Stimulated activated CD8-positive, alpha-beta memory T cell treated with anti-CD3 and anti-CD28 coated beads, Interleukin-15, amount 100 ng/mL, for 4 hours (primary cell): ENCODE measurements at regions not wholly inside any gene's neighbourhood (a gene's known extent, or its start where the extent isn't known, plus 50 kb on each side); places are given as distances from the start of the nearest gene placed in this dataset.
"Not testable (repeated sequence)": the region's sequence is repeated elsewhere in the genome, so short reads cannot be mapped to it uniquely, and the experiment has no call there.

Experiments
- DNase-seq, 2 donors: peaks; one replicate each; pipeline ENCODE4 v3.0.0-alpha.2; 2020; ENCODE audit warnings: low read depth in 2 of 2

GRCh38 chr20:56872620-56873458, 243.7 kb downstream of the TFAP2C start:
- no peak for DNase-seq

- DNase-seq: no peak
These were observed 244.7 kb downstream of the TFAP2C start for GRCh38 chr20:56873836-56874235.

GRCh38 chr20:56875052-56875659, 246.1 kb downstream of the TFAP2C start:
- DNase-seq: no peak

- no peak for DNase-seq
These were observed 246.7 kb downstream of the TFAP2C start for GRCh38 chr20:56875803-56876202.

GRCh38 chr20:56885521-56885920, 256.4 kb downstream of the TFAP2C start:
- no peak for DNase-seq

- no peak for DNase-seq
These were observed 260.9 kb downstream of the TFAP2C start for GRCh38 chr20:56890011-56890410.

GRCh38 chr20:56893226-56893917, 264.3 kb downstream of the TFAP2C start:
- no peak for DNase-seq

GRCh38 chr20:56896447-56896846, 267.3 kb downstream of the TFAP2C start:
- no peak for DNase-seq

GRCh38 chr20:56897318-56897957, 268.3 kb downstream of the TFAP2C start:
- DNase-seq: no peak

- DNase-seq: no peak
These were observed 268.8 kb downstream of the TFAP2C start for GRCh38 chr20:56897958-56898349.

- DNase-seq: no peak
These were observed 270.4 kb downstream of the TFAP2C start for GRCh38 chr20:56899506-56899905.

- no peak for DNase-seq
These were observed 271.1 kb downstream of the TFAP2C start for GRCh38 chr20:56900252-56900651.

GRCh38 chr20:56903421-56903820, 274.3 kb downstream of the TFAP2C start:
- no peak for DNase-seq

GRCh38 chr20:56903858-56904257, 274.8 kb downstream of the TFAP2C start:
- DNase-seq: no peak

- DNase-seq: no peak
These were observed 281.0 kb downstream of the TFAP2C start for GRCh38 chr20:56909918-56910714.

- DNase-seq: no peak
These were observed 282.8 kb downstream of the TFAP2C start for GRCh38 chr20:56911946-56912345.

- DNase-seq: no peak
These were observed 285.4 kb downstream of the TFAP2C start for GRCh38 chr20:56914532-56914931.

- no peak for DNase-seq
These were observed 287.2 kb downstream of the TFAP2C start for GRCh38 chr20:56916345-56916622.

GRCh38 chr20:56920041-56920440, 290.9 kb downstream of the TFAP2C start:
- not testable (repeated sequence) for DNase-seq

GRCh38 chr20:56922497-56922896, 293.4 kb downstream of the TFAP2C start:
- DNase-seq: no peak

GRCh38 chr20:56924292-56925081, 295.4 kb downstream of the TFAP2C start:
- no peak for DNase-seq
